ENCODE measurements at regions not wholly inside any gene's neighbourhood (a gene's known extent, or its start where the extent isn't known, plus 50 kb on each side); places are given as distances from the start of the nearest gene placed in this dataset.

DNA sequence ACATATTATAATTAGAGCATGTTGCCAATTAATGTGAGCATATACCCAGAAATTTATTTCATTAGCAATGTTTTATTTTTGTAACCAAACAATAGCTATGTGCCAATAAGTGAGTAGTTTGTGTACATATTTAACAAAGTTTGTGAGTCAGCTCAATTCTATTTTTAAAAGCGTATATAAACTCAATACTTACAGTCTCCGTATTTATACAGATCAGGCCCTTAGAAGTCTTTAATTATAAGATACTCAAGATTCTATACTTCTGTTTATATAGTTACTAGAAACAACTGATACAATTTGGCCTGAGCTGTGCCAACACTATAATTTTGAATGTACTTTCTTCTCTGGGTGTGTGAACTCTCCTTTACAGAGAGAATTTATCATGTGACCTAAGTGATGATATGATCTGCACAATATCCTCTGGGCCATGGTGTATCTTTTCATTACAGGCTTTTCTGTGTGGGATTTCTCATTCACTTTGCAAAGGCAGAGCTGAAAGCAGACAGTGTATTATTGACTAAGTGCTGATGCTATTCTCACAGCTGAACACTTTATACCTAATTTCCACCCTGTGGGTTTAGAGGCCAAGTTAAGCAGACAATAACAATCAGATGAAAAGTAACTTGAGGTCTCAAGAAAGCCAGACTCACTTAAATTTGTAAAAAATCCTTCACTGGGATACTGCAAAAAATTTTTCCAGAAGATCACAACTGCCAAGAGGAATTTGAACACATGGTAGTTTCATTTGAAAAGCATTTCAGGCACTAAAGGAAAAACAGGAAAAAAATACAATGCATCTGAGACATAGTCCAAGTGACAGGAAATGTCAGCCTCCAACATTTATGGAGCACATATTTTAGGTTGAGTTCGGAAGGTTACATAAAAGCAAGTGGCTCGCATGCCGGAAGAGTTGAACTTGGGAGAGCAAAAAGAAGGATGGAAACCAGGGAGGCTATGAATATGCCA lies 277.9 kb upstream of the SEMA6D start:
- H3K4me3 Mint-ChIP-seq: no peak overlapping the region
- H3K27ac Mint-ChIP-seq: no peak overlapping the region
- H3K9me3 Mint-ChIP-seq: peaks cover 0 to 5% of the 10 kb centered on the region in 2 donors

DNA sequence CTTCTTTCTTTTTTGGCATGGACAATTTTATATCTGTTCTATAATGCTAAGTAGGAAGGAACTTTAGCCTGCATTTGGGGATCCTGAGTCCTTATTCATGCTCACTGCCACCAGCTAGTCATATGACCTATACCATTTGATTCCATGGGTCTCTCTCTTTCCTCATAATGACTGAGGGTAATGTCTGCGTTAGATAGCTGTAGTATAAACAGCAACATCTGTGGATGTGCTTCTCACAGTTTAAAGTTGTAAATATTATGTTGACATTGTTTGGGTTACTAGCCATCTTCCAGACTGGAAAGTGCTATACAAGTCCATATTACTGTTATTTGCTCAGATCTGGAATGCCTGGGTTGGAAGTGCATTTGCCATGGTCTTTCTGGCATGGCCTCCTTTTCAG lies 274.9 kb upstream of the SEMA6D start:
- H3K27me3 Mint-ChIP-seq: no peaks in the 10 kb centered on the region
- H3K36me3 Mint-ChIP-seq: no peaks in the 10 kb centered on the region
- H3K4me3 Mint-ChIP-seq: no peak overlapping the region
- no peak for DNase-seq
- H3K27ac Mint-ChIP-seq: no peak overlapping the region
- H3K9me3 Mint-ChIP-seq: peaks cover 4 to 5% of the 10 kb centered on the region in 2 donors
- H3K4me1 Mint-ChIP-seq: no peaks in the 10 kb centered on the region
- ATAC-seq (replicated peaks): no peak

More for the DNA sequence above, 277.9 kb upstream of the SEMA6D start:
- ATAC-seq (replicated peaks) (no peak), DNase-seq (no peak)
- Mint-ChIP-seq H3K4me1 (no peaks in the 10 kb centered on the region), H3K36me3 (no peaks in the 10 kb centered on the region), H3K27me3 (no peaks in the 10 kb centered on the region)

DNA sequence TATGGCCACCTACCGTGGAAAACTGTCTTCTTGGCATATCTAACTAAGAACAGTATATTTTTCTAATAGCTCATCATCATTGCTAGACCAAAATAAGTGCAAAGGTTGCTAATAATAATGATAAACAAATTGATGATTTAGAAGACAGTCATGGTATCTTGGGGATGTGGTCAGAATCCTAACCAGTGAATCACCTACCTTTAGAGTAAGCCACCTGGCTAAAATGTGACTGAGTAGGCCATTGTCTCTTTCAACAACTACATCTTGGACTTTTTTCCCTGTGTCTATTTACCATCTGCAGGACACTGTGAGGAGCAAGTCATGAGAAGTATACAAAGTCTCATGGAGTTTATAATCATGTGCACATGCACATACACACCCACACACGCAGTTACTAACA lies 273.5 kb upstream of the SEMA6D start:
- Mint-ChIP-seq H3K4me3 (no peak overlapping the region), H3K9me3 (peaks cover 5 to 6% of the 10 kb centered on the region in 2 donors), H3K36me3 (no peaks in the 10 kb centered on the region), H3K4me1 (no peaks in the 10 kb centered on the region), H3K27me3 (no peaks in the 10 kb centered on the region), H3K27ac (no peak overlapping the region)
- ATAC-seq (replicated peaks): no peak
- no peak for DNase-seq

DNA sequence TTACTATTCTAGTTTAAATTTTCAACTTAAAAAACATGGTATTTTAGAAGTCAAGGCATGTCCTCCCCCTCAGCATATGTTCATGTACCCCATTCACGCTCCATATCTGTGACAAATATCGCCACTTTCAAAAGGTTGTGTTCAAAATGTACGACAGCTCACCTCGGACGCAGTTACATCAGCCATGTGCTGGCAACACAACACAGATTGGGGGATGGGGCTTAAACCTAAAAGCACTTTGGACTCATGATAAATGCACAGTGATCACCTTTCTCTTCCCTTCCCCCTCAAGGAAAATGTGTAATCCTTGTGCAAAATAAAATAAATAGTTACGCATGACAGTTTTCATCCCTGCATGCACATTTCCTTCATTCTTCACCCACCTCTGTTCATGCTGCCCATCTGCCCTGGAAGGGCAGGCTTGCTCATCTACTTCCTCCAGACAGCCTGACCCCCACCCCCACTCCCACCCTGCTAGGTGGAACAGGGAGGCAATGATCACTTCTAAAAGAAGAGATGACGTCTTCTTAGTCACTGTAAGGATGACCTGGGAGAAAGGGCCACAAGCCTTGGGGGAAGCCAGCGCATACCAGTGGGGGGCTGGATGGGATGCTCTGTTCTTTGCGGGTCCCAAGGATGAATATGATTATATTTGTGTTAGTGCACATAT lies 271.4 kb upstream of the SEMA6D start:
- Mint-ChIP-seq H3K27me3 (no peaks in the 10 kb centered on the region), H3K36me3 (no peaks in the 10 kb centered on the region), H3K4me3 (no peak overlapping the region), H3K9me3 (peaks cover 0 to 6% of the 10 kb centered on the region in 2 donors), H3K27ac (no peak overlapping the region), H3K4me1 (no peaks in the 10 kb centered on the region)
- ATAC-seq (replicated peaks): no peak
- no peak for DNase-seq

DNA sequence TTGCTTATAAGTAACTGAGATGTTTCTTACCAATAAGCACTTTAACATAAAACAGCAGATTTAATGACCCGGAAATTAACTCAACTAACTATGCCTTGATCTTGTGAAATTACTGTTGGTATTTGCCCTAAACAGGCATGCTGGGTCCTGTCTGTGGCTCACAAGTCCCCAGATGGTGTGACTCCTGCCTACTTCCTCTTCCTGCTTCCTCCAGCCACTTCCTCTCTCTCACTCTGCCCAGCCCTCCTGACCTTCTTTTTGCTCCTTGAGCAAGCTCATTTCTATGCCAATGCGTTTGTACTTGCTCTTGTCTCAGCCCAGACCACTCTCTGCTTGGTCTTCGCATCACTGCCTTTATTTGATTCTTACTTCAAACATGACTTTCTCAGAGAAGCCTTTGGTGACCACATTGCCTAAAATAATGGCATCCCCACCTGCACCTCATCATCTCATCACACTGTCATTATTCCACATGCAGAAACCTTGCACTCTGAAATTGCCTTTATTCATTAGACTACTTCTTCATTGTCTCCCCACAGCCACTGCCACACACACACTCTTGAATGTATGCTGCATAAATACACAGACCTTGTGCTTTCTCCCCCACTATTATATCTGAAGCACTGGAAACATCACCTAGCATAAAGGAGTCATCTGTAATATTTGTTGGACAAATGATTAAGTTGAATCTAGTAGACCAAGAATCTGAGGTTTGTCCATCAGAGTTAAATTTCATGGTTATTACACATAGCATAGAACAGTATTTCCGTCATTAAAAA lies 256.3 kb upstream of the SEMA6D start:
- H3K9me3 Mint-ChIP-seq: peaks cover 5% of the 10 kb centered on the region in 2 donors
- H3K4me3 Mint-ChIP-seq: no peak overlapping the region
- ATAC-seq (replicated peaks): peak; percentile 85 to 91
- peak overlapping the region; percentile 2 for H3K27ac Mint-ChIP-seq
- H3K36me3 Mint-ChIP-seq: no peaks in the 10 kb centered on the region
- peaks cover 5 to 6% of the 10 kb centered on the region in 2 donors for H3K4me1 Mint-ChIP-seq
- H3K27me3 Mint-ChIP-seq: peaks cover 0 to 3% of the 10 kb centered on the region in 2 donors
- DNase-seq: peak; percentile 1

DNA sequence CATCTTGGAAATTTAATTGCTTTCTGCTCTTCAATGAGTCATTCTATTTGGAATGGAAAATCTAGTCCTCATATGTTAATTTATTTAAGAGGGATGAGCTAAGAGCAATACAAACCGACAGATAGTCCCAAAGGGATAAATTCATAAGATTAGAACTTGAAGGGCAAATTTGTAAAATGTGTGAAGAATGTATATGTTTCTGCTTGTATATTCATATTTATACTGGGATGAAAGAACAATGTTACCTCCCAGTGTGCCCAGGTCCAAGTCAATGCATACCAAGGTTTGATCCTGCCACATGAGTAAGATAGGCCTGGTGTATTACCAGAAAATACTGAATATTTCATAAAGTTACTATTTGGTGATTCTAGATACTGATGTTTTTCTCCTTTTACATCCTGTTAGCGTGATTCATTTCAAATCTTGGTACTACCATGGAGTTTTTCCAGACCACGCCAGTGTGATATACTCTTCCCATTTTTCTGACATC lies 255.6 kb upstream of the SEMA6D start:
- no peak for DNase-seq
- ATAC-seq (replicated peaks): no peak
- no peak overlapping the region for H3K27ac Mint-ChIP-seq
- peaks cover 5 to 6% of the 10 kb centered on the region in 2 donors for H3K4me1 Mint-ChIP-seq
- peaks cover 5% of the 10 kb centered on the region in 2 donors for H3K9me3 Mint-ChIP-seq
- H3K36me3 Mint-ChIP-seq: no peaks in the 10 kb centered on the region
- peaks cover 0 to 3% of the 10 kb centered on the region in 2 donors for H3K27me3 Mint-ChIP-seq
- H3K4me3 Mint-ChIP-seq: no peak overlapping the region

DNA sequence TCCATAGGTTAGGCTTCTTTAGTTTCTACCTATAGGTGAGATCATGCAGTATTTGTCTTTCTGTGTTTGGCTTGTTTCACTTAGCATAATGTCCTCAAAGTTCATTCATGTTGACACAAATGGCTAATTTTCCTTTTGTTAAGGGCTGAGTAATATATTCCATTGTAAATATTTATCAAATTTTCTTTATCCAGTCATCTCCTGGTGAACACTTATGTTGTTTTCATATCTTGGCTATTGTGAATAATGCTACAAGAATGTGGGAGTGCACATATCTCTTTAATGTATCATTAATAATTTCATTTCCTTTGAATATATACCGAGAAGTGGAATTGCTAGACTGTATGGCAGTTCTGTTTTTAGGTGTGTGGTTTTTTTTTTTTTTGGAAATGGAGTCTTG lies 250.9 kb upstream of the SEMA6D start:
- Mint-ChIP-seq H3K9me3 (no peaks in the 10 kb centered on the region), H3K4me3 (no peak overlapping the region), H3K27ac (no peak overlapping the region), H3K27me3 (peaks cover 4 to 10% of the 10 kb centered on the region in 2 donors), H3K36me3 (no peaks in the 10 kb centered on the region), H3K4me1 (no peaks in the 10 kb centered on the region)
- no peak for DNase-seq
- ATAC-seq (replicated peaks): no peak

DNA sequence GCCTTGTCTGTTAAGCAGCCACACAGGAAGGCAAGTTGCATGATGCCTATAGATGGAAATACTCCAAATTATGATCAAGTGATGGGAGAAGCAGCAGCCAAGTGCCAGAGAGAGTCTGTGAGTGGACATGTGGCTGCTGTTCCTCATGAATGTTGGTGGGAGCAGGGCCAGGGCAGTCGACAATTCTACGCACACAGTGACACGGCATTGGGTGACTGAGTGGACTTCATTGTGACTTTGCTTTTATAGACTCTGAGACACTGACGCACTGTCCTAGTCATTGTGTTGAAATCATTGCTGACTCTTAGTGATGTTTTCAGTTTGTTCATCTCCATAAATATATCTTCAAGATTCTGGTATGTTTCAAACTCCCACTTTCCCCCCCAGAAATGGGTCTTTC lies 246.3 kb upstream of the SEMA6D start:
- H3K27ac Mint-ChIP-seq: no peak overlapping the region
- H3K4me3 Mint-ChIP-seq: no peak overlapping the region
- H3K27me3 Mint-ChIP-seq: peaks cover 4 to 10% of the 10 kb centered on the region in 2 donors
- peaks cover 0 to 3% of the 10 kb centered on the region in 2 donors for H3K9me3 Mint-ChIP-seq
- DNase-seq (no peak), ATAC-seq (replicated peaks) (no peak)
- H3K36me3 Mint-ChIP-seq: no peaks in the 10 kb centered on the region
- peaks cover 0 to 1% of the 10 kb centered on the region in 2 donors for H3K4me1 Mint-ChIP-seq

DNA sequence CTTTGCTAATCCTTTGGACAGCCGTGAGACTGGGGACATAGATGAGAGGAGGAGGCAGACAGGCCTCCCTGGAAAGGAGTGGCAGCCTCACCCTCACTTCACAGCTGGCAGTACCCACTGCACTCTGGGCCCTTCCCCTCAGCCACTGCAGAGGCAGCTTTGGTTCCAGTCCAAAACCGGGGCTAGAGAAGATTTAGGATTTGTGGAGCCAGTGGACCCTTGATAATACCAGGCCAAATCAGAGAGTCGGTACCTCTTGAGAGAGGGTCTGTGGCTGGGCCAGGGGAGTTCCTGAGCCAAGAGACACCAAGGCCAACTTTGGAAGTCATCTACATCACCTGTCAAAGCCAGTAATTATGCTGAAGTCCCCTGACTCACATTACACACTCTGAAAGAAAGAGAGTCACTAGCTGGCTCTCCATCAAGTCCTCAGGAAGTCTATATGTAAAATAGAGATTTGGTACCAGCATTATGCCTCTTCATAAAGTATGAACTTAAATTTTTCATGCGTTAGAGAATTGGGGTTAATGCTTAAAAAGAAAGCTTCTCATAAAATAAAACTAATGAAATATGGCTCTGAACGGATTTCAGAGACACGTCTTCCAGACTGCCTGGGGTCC lies 244.1 kb upstream of the SEMA6D start:
- H3K36me3 Mint-ChIP-seq: no peaks in the 10 kb centered on the region
- H3K9me3 Mint-ChIP-seq: peaks cover 0 to 3% of the 10 kb centered on the region in 2 donors
- peaks cover 0 to 1% of the 10 kb centered on the region in 2 donors for H3K4me1 Mint-ChIP-seq
- ATAC-seq (replicated peaks) (no peak), DNase-seq (no peak)
- no peak overlapping the region for H3K4me3 Mint-ChIP-seq
- peaks cover 2% of the 10 kb centered on the region in 2 donors for H3K27me3 Mint-ChIP-seq
- no peak overlapping the region for H3K27ac Mint-ChIP-seq

DNA sequence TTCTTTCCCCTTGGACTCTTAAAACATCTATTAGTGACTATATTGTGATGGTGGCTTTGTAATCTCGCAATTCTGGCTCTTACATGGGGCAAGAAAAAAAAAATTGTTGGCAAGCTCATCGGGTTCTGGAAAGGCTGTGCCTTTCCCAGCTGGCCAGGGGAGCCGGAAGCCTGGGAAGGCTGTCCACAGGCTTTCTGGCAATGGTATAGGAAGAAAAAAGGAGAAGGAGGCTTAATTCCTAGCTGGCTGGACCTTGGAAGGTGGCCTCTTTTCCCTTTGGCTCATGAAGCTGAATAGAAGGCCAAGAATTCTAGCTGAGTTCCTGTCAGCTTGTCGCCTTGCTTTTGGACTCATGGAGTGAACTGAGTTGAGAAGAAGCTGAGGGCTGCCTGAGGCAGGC lies 243.5 kb upstream of the SEMA6D start:
- H3K4me3 Mint-ChIP-seq: no peak overlapping the region
- peaks cover 0 to 8% of the 10 kb centered on the region in 2 donors for H3K9me3 Mint-ChIP-seq
- no peaks in the 10 kb centered on the region for H3K36me3 Mint-ChIP-seq
- DNase-seq: no peak
- ATAC-seq (replicated peaks): no peak
- no peak overlapping the region for H3K27ac Mint-ChIP-seq
- H3K4me1 Mint-ChIP-seq: peaks cover 0 to 1% of the 10 kb centered on the region in 2 donors
- no peaks in the 10 kb centered on the region for H3K27me3 Mint-ChIP-seq

DNA sequence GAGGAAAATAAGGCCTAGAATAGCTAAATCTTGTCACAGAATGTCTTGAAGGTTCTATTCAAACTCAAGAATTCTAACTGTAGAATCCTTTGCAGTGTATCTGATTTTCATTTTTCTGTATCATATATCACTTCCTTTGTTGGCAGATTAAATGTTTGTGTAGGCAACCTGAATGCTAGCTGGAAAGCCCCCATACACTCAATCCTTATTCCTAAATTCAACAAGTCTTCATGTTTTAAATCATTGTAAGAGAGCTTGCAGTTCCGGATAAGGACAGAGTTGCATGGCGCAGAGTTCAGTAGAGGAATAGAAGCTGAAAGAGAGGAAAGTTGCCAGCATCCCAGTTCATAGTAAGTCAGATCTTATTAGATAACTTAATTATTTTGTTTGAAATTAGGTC lies 242.0 kb upstream of the SEMA6D start:
- DNase-seq (no peak), ATAC-seq (replicated peaks) (no peak)
- Mint-ChIP-seq H3K27me3 (no peaks in the 10 kb centered on the region), H3K4me1 (peaks cover 0 to 1% of the 10 kb centered on the region in 2 donors), H3K36me3 (no peaks in the 10 kb centered on the region), H3K27ac (no peak overlapping the region), H3K9me3 (peaks cover 0 to 9% of the 10 kb centered on the region in 2 donors), H3K4me3 (no peak overlapping the region)

DNA sequence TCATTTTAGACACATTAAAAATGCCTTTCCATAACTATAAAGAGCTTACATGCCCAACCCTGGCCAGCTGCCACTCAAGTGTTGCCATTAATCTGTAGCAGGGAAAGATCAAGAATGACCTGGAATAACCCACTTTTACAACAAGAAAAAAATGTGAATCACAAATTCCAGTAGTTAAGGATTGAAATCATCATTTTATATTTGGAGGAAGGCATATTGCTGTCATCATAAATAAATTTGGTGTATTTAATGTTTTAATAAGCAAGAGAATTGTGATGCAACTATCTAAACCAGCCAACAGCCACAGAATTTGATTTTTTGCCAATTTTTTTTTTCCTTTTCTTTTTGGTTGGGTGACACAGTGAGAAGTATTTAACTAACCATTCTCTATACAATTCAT lies 240.0 kb upstream of the SEMA6D start:
- DNase-seq (no peak), ATAC-seq (replicated peaks) (no peak)
- Mint-ChIP-seq H3K9me3 (peaks cover 0 to 9% of the 10 kb centered on the region in 2 donors), H3K27me3 (peaks cover 0 to 5% of the 10 kb centered on the region in 2 donors), H3K4me3 (no peak overlapping the region), H3K4me1 (no peaks in the 10 kb centered on the region), H3K36me3 (no peaks in the 10 kb centered on the region), H3K27ac (no peak overlapping the region)

DNA sequence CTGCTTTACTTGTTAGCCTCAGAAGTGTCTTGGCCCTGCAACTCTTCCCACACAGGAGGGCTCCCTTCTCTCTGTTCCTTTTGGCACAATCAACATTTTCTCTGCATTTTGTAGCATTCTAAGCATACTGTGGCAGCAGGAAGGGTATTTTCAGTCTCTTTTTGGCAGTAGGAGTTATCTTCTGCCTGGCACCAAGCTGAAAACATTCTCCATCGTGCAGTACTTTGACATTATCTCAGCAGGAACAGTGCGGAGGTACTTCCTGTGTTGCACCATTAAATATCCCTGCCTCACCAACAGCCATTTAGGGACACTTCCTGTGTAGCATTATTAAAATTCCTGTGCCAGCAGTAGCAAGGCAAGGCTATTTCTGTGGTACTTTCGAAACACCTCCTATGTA lies 233.2 kb upstream of the SEMA6D start:
- Mint-ChIP-seq H3K4me3 (no peak overlapping the region), H3K9me3 (no peaks in the 10 kb centered on the region), H3K4me1 (no peaks in the 10 kb centered on the region), H3K27me3 (peaks cover 0 to 5% of the 10 kb centered on the region in 2 donors), H3K36me3 (no peaks in the 10 kb centered on the region), H3K27ac (no peak overlapping the region)
- DNase-seq: no peak
- ATAC-seq (replicated peaks): no peak

DNA sequence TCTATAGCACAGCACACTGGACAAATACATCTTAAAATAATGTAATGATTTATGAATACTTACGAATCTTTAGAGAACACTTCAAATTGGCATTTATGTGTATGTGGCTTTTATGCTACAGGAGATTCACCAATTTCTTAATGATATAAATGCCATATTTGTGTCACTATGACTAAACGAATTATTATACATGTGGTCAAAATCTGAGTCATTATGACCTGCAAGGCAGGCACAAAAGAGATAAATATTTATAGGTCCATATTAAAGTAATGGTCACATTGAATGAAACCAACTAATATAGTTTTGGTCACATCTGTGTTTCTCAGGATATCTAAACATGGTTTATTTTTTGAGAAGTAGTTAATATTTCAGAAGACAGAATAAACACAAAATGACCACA lies 232.3 kb upstream of the SEMA6D start:
- ATAC-seq (replicated peaks): no peak
- no peak overlapping the region for H3K27ac Mint-ChIP-seq
- no peak for DNase-seq
- H3K9me3 Mint-ChIP-seq: no peaks in the 10 kb centered on the region
- no peak overlapping the region for H3K4me3 Mint-ChIP-seq
- H3K36me3 Mint-ChIP-seq: no peaks in the 10 kb centered on the region
- no peaks in the 10 kb centered on the region for H3K4me1 Mint-ChIP-seq
- peaks cover 0 to 5% of the 10 kb centered on the region in 2 donors for H3K27me3 Mint-ChIP-seq
